ENCODE measurements at regions not wholly inside any gene's neighbourhood (a gene's known extent, or its start where the extent isn't known, plus 50 kb on each side); places are given as distances from the start of the nearest gene placed in this dataset.
"Not testable (repeated sequence)": the region's sequence is repeated elsewhere in the genome, so short reads cannot be mapped to it uniquely, and the experiment has no call there.

DNA sequence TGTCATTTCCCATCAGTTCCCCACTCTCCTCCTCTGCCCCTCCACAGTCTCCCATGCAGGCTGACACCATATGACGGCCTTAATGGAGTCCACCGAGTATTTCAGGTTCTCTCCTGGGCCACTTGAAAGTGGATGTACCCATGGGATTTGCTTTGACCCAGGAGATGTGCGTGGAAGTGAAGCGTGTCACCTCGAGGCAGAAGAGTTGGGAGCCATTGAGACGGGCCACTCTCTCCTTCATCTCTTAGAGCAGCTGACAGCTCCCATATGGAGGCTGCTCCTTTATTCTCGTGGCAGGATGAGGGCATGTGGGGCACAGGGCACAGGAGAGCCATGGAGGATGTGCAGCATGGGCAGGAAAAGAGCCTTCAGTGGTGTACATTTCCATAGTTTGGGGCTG is 144.7 kb upstream of the CRYM start:
- 86 to 94% (median 90%) methylated on average over 4 of the region's 7 CpGs; no CpG with 5 or more reads in 1 of the 4 donors for WGBS, 4 donors
- intact Hi-C loops (cut with DNase I); H3K4me1 ChIP-seq (replicated peaks in 1 of 2); H3K9me3 ChIP-seq (replicated peaks in 1 of 3); H3K36me3 ChIP-seq (replicated peaks in 1 of 2); H3K4me3 ChIP-seq; H3K27me3 ChIP-seq; H3K27ac ChIP-seq: not testable (repeated sequence)
- peak in 4 of 7 donors; percentile 0 to 14 (median 8) for DNase-seq

DNA sequence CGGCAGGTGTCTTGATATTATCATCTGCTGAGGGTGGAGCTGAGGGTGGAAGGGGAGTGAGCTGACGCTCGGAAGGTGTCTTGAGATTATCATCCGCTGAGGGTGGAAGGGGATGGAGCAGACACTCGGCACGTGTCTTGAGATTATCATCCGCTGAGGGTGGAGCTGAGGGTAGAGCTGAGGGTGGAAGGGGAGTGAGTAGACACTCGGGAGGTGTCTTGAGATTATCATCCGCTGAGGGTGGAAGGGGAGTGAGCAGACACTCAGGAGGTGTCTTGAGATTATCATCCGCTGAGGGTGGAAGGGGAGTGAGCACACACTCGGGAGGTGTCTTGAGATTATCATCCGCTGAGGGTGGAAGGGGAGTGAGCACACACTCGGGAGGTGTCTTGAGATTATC is 126.6 kb upstream of the CRYM start:
- H3K27me3 ChIP-seq; H3K27ac ChIP-seq; intact Hi-C loops (cut with DNase I); H3K4me3 ChIP-seq; H3K4me1 ChIP-seq (replicated peaks in 1 of 2); DNase-seq; H3K9me3 ChIP-seq (replicated peaks in 1 of 3); H3K36me3 ChIP-seq (replicated peaks in 1 of 2): not testable (repeated sequence)
- 95 to 100% methylated on average over 2 to 3 of the region's 13 CpGs; no CpG with 5 or more reads in 2 of the 4 donors for WGBS, 4 donors

DNA sequence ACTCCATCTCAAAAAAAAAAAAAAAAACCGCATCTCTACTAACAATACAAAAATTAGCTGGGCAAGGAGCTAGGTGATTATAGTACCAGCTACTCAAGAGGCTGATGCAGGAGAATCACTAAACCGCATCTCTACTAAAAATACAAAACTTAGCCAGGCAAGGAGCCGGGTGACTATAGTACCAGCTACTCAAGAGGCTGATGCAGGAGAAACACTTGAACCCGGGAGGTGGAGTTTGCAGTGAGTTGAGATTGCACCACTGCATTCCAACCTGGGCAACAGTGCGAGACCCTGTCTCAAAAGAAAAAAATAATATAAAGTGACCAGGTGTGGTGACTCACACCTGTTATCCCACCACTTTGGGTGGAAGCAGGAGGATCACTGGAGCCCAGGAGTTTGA is 119.8 kb upstream of the CRYM start:
- intact Hi-C loops (cut with DNase I); H3K36me3 ChIP-seq (replicated peaks in 1 of 2); H3K9me3 ChIP-seq (replicated peaks in 1 of 3); H3K27ac ChIP-seq; H3K4me1 ChIP-seq (replicated peaks in 1 of 2); H3K27me3 ChIP-seq; H3K4me3 ChIP-seq; DNase-seq: not testable (repeated sequence)
- WGBS, 4 donors = 82 to 92% (median 89%) methylated on average over 2 to 4 of the region's 5 CpGs; no CpG with 5 or more reads in 1 of the 4 donors

DNA sequence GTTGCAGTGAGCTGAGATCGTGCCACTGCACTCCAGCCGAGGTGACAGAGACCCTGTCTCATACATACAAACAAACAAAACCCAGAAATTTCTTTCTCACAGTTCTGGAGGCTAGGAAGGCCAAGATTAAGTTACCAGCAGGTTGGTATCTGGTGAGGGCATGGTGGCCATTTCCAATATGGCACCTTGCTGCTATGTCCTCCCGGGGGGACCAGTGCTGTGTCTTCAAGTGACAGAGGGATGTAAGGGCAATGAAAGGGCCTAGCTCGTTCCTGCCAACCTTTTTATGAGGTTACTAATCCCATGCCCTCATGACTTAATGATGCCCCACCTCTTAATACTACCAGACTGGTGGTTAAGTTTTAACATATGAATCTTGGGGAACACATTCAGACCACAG is 118.5 kb upstream of the CRYM start:
- H3K36me3 ChIP-seq (replicated peaks in 1 of 2); intact Hi-C loops (cut with DNase I); H3K9me3 ChIP-seq (replicated peaks in 1 of 3); H3K4me3 ChIP-seq; H3K27me3 ChIP-seq; H3K27ac ChIP-seq; H3K4me1 ChIP-seq (replicated peaks in 1 of 2); DNase-seq: not testable (repeated sequence)
- WGBS, 4 donors = 60 to 100% (median 94%) methylated on average over 1 to 2 of the region's 4 CpGs; no CpG with 5 or more reads in 1 of the 4 donors

DNA sequence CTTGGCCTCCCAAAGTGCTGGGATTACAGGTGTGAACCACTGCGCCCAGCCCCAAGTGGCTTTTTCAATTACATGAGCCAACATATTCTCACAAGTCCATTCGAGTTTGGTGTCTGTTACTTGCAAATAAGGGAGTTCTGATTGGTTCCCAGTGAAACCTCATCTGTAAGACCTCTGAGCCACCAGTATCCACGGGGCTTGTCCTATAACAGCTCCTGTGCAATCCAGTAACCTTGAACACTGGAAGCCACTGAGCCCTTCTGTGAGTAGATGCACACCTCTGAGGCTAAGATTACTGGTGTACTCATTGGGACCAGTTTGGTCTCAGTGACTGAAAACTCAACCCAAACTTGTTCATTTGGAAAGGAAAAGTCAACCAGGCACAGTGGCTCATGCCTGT is 112.5 kb upstream of the CRYM start:
- H3K4me3 ChIP-seq; H3K27me3 ChIP-seq; H3K27ac ChIP-seq; H3K9me3 ChIP-seq (replicated peaks in 1 of 3); H3K36me3 ChIP-seq (replicated peaks in 1 of 2); DNase-seq; H3K4me1 ChIP-seq (replicated peaks in 1 of 2); intact Hi-C loops (cut with DNase I): not testable (repeated sequence)
- no CpG with 5 or more reads among the region's 3 CpGs for WGBS, 4 donors

DNA sequence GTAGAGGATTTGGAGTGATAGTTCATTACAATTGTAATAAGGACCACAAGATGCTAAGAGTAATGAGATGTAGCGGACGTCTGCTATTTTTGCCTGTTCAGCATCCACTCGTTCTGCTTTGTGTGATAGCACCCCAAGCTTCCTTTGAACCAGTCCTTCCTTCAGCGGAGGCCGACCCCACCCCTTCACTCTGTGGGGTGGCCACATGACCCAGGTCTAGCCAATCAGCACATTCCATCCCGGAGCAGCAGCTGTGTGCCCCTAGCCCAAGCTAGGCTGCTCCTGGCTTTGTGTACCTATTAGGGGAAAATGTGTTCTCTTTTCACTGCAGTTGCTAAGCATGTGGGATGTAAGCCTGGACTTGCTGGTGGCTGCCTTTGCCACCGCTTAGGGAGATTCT is 111.8 kb upstream of the CRYM start:
- 67% methylated on average over 1 of the region's 7 CpGs; no CpG with 5 or more reads in 3 of the 4 donors for WGBS, 4 donors
- H3K9me3 ChIP-seq (replicated peaks in 1 of 3); H3K4me1 ChIP-seq (replicated peaks in 1 of 2); intact Hi-C loops (cut with DNase I); H3K27ac ChIP-seq; H3K4me3 ChIP-seq; DNase-seq; H3K36me3 ChIP-seq (replicated peaks in 1 of 2); H3K27me3 ChIP-seq: not testable (repeated sequence)

DNA sequence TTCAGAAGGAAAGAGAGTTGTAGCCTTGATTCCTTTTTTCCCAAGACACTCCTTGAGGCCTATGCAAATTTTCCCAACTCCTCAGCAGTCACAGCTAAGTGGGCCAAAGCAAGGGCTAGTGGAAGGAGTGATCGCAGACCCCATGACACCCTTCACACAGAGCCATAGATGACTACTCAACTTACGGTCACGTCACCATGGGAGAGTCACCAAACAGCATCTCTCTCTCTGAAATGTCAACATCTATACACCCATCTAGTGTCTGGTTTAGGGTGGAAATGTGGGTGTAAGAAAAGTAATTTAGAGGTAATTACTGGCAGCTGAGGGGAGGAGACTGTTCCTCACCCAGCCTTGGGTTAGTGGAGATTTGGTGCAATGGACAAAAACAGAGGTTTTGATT is 109.7 kb upstream of the CRYM start:
- 98 to 100% methylated on average over 2 of the region's 3 CpGs; no CpG with 5 or more reads in 2 of the 4 donors for WGBS, 4 donors

DNA sequence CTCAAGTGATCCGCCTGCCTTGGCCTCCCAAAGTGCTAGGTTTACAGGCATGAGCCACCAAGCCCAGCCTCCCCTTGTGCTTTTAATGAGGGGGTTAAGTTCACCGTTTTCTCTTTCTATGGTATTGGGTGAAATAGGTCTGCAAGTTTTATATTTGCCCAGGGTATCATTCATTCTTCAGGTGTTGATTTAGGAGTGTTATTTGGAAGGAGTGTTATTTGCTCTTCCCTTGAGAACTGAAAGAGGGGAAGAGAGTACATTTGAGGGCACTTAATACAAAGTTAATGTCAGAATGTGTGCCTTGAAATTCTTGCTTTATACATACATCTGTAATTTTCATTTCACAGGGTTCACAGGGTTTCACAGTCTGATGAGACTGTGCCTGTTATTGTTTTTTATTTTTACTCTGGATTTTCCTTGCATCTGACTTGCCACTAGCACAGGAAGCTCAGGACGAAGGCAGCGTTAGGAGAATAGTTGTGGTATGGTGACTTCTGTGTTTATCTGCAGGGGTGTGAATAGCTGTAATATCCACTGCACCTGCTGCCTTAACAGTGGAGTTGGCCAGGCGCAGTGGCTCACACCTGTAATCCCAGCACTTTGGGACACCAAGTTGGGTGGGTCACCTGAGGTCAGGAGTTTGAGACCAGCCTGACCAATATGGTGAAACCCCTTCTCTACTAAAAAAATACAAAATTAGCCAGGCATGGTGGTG is 108.3 kb upstream of the CRYM start:
- H3K4me1 ChIP-seq (replicated peaks in 1 of 2); H3K9me3 ChIP-seq (replicated peaks in 1 of 3); intact Hi-C loops (cut with DNase I); H3K36me3 ChIP-seq (replicated peaks in 1 of 2); H3K27me3 ChIP-seq; H3K4me3 ChIP-seq; H3K27ac ChIP-seq; DNase-seq: not testable (repeated sequence)
- 100% methylated on average over 1 of the region's 5 CpGs; no CpG with 5 or more reads in 3 of the 4 donors for WGBS, 4 donors

More for the DNA sequence above, 109.7 kb upstream of the CRYM start:
- H3K4me1 ChIP-seq (replicated peaks in 1 of 2); DNase-seq; H3K36me3 ChIP-seq (replicated peaks in 1 of 2); intact Hi-C loops (cut with DNase I); H3K27me3 ChIP-seq; H3K4me3 ChIP-seq; H3K27ac ChIP-seq; H3K9me3 ChIP-seq (replicated peaks in 1 of 3): not testable (repeated sequence)

DNA sequence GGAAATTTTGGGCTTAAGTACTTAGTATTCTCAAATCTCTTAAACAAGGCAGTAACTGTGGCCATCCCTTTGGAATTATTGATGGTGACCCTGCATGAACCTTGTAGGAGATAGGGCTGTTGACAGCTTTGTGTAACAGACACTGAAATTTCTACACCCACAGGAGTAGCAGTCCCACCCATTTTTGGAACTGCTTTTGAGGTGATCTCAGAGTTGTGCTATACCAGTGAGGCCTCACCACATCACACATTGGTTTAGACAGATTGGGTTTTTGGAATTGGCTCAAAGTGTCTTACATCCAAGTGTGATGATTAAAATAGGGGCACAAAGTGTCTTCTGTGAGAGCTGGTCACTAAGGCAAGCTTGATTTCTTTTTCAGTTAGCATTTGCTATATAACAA is 105.6 kb upstream of the CRYM start:
- intact Hi-C loops (cut with DNase I); H3K9me3 ChIP-seq (replicated peaks in 1 of 3); H3K27me3 ChIP-seq; H3K4me1 ChIP-seq (replicated peaks in 1 of 2); DNase-seq; H3K27ac ChIP-seq; H3K36me3 ChIP-seq (replicated peaks in 1 of 2); H3K4me3 ChIP-seq: not testable (repeated sequence)

DNA sequence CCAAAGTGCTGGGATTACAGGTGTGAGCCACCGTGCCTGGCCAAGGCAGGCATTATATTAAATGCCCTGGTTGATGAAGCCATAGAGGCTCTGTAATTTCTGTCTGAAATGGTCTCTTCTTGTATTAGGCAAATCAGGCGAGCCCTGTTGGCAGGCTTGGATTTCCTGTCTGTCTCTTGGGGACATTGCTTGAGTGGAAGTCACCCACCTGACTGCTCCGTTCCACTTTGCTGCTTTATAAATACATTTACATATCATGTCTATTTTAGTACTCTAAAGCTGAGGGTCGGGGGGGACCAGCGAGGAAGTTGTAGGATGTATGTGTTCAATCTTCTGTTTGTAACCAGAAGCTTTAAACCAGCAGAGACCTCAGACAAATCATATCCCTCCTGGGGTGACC is 101.6 kb upstream of the CRYM start:
- H3K27me3 ChIP-seq; H3K9me3 ChIP-seq (replicated peaks in 1 of 3); H3K27ac ChIP-seq; H3K4me1 ChIP-seq (replicated peaks in 1 of 2); intact Hi-C loops (cut with DNase I); H3K36me3 ChIP-seq (replicated peaks in 1 of 2); DNase-seq; H3K4me3 ChIP-seq: not testable (repeated sequence)
- WGBS, 4 donors = 80 to 100% (median 95%) methylated on average over 1 to 3 of the region's 5 CpGs; no CpG with 5 or more reads in 1 of the 4 donors

DNA sequence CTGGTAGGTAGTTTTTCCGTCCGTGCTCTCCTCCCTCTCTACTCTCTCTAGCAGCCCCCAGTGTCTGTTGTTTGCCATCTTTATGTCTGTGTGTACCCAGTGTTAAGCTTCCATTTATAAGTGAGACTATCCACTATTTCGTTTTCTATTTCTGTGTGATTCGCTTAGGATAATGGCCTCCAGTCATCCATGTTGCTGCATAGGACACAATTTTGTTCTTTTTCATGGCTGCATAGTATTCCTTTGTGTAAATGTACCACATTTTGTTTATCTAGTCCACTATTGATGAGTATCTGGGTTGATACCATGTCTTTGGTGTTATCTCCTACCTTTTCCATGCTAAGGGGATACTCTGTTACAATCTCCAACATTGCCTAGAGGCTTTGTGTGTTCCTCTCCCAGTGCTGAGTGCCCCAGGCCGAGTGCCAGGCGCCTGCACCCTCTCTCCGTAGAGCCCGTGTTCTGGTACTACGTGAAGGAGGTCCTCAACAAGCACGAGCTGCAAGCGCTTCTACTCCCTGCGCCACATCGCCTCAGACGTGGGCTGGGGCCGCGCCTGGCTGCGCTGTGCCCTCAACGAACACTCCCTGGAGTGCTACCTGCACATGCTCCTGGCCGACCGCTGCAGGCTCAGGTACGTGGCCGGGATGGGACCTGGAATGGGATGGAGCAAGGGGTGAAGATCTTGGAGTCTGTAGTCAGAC is 98.3 kb upstream of the CRYM start:
- H3K27ac ChIP-seq; H3K36me3 ChIP-seq (replicated peaks in 1 of 2); intact Hi-C loops (cut with DNase I); H3K4me3 ChIP-seq; H3K9me3 ChIP-seq (replicated peaks in 1 of 3); H3K27me3 ChIP-seq; H3K4me1 ChIP-seq (replicated peaks in 1 of 2); DNase-seq: not testable (repeated sequence)
- WGBS, 4 donors = 96 to 98% (median 97%) methylated on average over 10 to 18 of the region's 22 CpGs

Data from adrenal gland (tissue), 9 donors.